ENCODE measurements at regions not wholly inside any gene's neighbourhood (a gene's known extent, or its start where the extent isn't known, plus 50 kb on each side); places are given as distances from the start of the nearest gene placed in this dataset.

DNA sequence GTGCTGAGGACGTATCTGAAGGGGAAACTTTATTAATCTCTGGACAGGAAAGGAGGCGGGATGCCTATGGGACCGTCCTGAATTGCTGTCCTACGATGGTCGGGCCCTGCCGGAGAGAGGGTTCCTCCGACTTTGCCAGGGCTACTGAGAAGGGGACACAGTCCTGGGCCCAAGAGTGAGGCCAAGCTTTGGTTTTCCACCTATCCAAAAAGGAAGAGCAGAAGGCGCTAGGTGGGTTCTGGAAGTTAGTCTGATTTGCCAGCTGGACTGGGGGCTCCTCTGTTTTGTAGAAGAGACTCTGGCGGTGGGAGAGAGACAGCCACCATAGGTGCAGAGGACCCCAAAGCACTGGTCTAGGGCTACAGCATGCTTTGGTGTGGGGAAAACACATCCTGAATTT is 243.8 kb upstream of the IRX4 start:
- Histone ChIP-seq H3K36me3 (ENCODE audit: control insufficient read depth in 2 of 2, extremely low read depth in 1 of 2, insufficient read depth in 2 of 2, low read length in 2 of 2) (no peaks in the 10 kb centered on the region), H3K79me2 (ENCODE audit: control insufficient read depth, insufficient read depth, low read length) (no peaks in the 10 kb centered on the region), H4K20me1 (replicated peaks; ENCODE audit: control insufficient read depth, extremely low read depth, insufficient read depth, low read length) (no peaks in the 10 kb centered on the region), H3K27me3 (ENCODE audit: control insufficient read depth in 2 of 2, insufficient read depth in 2 of 2, low read length in 2 of 2) (no peaks in the 10 kb centered on the region), H3K27ac (ENCODE audit: insufficient read depth, low read depth, low read length) (no peak overlapping the region), H2AFZ (ENCODE audit: low read depth, low read length) (no peak overlapping the region), H3K9me1 (replicated peaks; ENCODE audit: control insufficient read depth, extremely low read depth, insufficient read depth, low read length) (no peaks in the 10 kb centered on the region), H3K9ac (replicated peaks; ENCODE audit: extremely low read depth, insufficient read depth, low read length) (no peak overlapping the region), H3K4me1 (ENCODE audit: control insufficient read depth, extremely low read depth, insufficient read depth, low read length) (no peaks in the 10 kb centered on the region), H3K4me2 (ENCODE audit: insufficient read depth, low read length) (no peak overlapping the region), H3K4me3 (replicated peaks in 1 of 3; ENCODE audit: insufficient read depth in 1 of 3, low read depth in 1 of 3, low read length in 3 of 3) (no peak overlapping the region), H3K9me3 (replicated peaks; ENCODE audit: control insufficient read depth, insufficient read depth, low read length) (peaks cover 2% of the 10 kb centered on the region)
- no TSS peak for BruUV-seq (replicated peaks)
- FAIRE-seq: no peak
- no peak for DNase-seq (ENCODE audit: low read depth, low spot score)
- no peak for TF ChIP-seq EZH2 (IDR thresholded peaks at IDR 0.05; ENCODE audit: borderline replicate concordance, low read depth, low read length, severe bottlenecking)
- no peak for TF ChIP-seq POLR2AphosphoS5 (IDR thresholded peaks at IDR 0.05; ENCODE audit: insufficient read depth, low read depth, low read length)
- TF ChIP-seq, protein P1, sequence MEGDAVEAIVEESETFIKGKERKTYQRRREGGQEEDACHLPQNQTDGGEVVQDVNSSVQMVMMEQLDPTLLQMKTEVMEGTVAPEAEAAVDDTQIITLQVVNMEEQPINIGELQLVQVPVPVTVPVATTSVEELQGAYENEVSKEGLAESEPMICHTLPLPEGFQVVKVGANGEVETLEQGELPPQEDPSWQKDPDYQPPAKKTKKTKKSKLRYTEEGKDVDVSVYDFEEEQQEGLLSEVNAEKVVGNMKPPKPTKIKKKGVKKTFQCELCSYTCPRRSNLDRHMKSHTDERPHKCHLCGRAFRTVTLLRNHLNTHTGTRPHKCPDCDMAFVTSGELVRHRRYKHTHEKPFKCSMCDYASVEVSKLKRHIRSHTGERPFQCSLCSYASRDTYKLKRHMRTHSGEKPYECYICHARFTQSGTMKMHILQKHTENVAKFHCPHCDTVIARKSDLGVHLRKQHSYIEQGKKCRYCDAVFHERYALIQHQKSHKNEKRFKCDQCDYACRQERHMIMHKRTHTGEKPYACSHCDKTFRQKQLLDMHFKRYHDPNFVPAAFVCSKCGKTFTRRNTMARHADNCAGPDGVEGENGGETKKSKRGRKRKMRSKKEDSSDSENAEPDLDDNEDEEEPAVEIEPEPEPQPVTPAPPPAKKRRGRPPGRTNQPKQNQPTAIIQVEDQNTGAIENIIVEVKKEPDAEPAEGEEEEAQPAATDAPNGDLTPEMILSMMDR (IDR thresholded peaks at IDR 0.05; ENCODE audit: extremely low read depth in 1 of 2, insufficient read depth in 1 of 2, low read depth in 1 of 2, low read length in 2 of 2): no peak
- no peak for TF ChIP-seq GATA2 (IDR thresholded peaks at IDR 0.05; ENCODE audit: insufficient read depth, insufficient read length, low read depth, low read length)
- TF ChIP-seq MYC (IDR thresholded peaks at IDR 0.05; ENCODE audit: low read depth, low read length): no peak
- TF ChIP-seq JUN (IDR thresholded peaks at IDR 0.05; ENCODE audit: borderline replicate concordance, insufficient read depth, insufficient read length, low read depth): no peak
- TF ChIP-seq, protein P2, sequence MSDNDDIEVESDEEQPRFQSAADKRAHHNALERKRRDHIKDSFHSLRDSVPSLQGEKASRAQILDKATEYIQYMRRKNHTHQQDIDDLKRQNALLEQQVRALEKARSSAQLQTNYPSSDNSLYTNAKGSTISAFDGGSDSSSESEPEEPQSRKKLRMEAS (IDR thresholded peaks at IDR 0.05; ENCODE audit: insufficient read depth, insufficient read length): no peak
- no peak for TF ChIP-seq POLR2A (IDR thresholded peaks at IDR 0.05; ENCODE audit: low read depth, low read length)
- no peak for TF ChIP-seq FOS (IDR thresholded peaks at IDR 0.05; ENCODE audit: borderline replicate concordance, insufficient read depth, low read length)
- POLR2A ChIA-PET: no interaction called here
- dilution Hi-C loops (cut with MboI; ENCODE audit: extremely low pct_ligation_motif_present, low sequenced_read_pairs): no loop called here
- CTCF ChIA-PET: no interaction called here
- intact Hi-C loops (cut with micrococcal nuclease): no loop called here

Data from endothelial cell of umbilical vein (primary cell).